NCI-H446 treated with DMSO at 0.1 percent for 48 hours (cell line): ENCODE measurements at regions not wholly inside any gene's neighbourhood (a gene's known extent, or its start where the extent isn't known, plus 50 kb on each side); places are given as distances from the start of the nearest gene placed in this dataset.
"Not testable (repeated sequence)": the region's sequence is repeated elsewhere in the genome, so short reads cannot be mapped to it uniquely, and the experiment has no call there.

Source experiments
- DNase-seq: peaks from one replicate; lab custom pipeline; 2025; lab: John Stamatoyannopoulos, UW

GRCh38 chr9:38185647-38186403 lies 116.8 kb upstream of the SHB start:
- no peak for DNase-seq

GRCh38 chr9:38183994-38184568 lies 115.1 kb upstream of the SHB start:
- DNase-seq = peak; percentile 13

GRCh38 chr9:38182321-38182720 lies 113.3 kb upstream of the SHB start:
- DNase-seq = no peak

GRCh38 chr9:38181866-38182265 lies 112.8 kb upstream of the SHB start:
- no peak for DNase-seq

- no peak for DNase-seq
These were observed 112.2 kb upstream of the SHB start for GRCh38 chr9:38181232-38181631.

GRCh38 chr9:38180656-38181055 lies 111.6 kb upstream of the SHB start:
- no peak for DNase-seq

- DNase-seq = no peak
These were observed 110.9 kb upstream of the SHB start for GRCh38 chr9:38179965-38180364.

- DNase-seq = no peak
These were observed 109.2 kb upstream of the SHB start for GRCh38 chr9:38178237-38178636.

GRCh38 chr9:38177680-38178079 lies 108.7 kb upstream of the SHB start:
- no peak for DNase-seq

- no peak for DNase-seq
These were observed 107.2 kb upstream of the SHB start for GRCh38 chr9:38176251-38176650.

GRCh38 chr9:38175423-38175822 lies 106.4 kb upstream of the SHB start:
- no peak for DNase-seq

- no peak for DNase-seq
These were observed 103.6 kb upstream of the SHB start for GRCh38 chr9:38172586-38172985.

- DNase-seq = no peak
These were observed 102.9 kb upstream of the SHB start for GRCh38 chr9:38171926-38172325.

- no peak for DNase-seq
These were observed 102.5 kb upstream of the SHB start for GRCh38 chr9:38171538-38171884.

- DNase-seq = not testable (repeated sequence)
These were observed 101.9 kb upstream of the SHB start for GRCh38 chr9:38170763-38171537.

GRCh38 chr9:38170155-38170554 lies 101.1 kb upstream of the SHB start:
- not testable (repeated sequence) for DNase-seq

GRCh38 chr9:38166501-38166900 lies 97.5 kb upstream of the SHB start:
- DNase-seq = no peak

GRCh38 chr9:38164659-38165221 lies 95.7 kb upstream of the SHB start:
- no peak for DNase-seq

GRCh38 chr9:38163518-38163917 lies 94.5 kb upstream of the SHB start:
- DNase-seq = no peak

- DNase-seq = no peak
These were observed 93.5 kb upstream of the SHB start for GRCh38 chr9:38162332-38163211.

GRCh38 chr9:38160613-38161215 lies 91.7 kb upstream of the SHB start:
- no peak for DNase-seq
